Activated CD4-positive, alpha-beta T cell treated with anti-CD3 and anti-CD28 coated beads for 48 hours (primary cell): ENCODE measurements at regions not wholly inside any gene's neighbourhood (a gene's known extent, or its start where the extent isn't known, plus 50 kb on each side); places are given as distances from the start of the nearest gene placed in this dataset.
"Not testable (repeated sequence)": the region's sequence is repeated elsewhere in the genome, so short reads cannot be mapped to it uniquely, and the experiment has no call there.

Source experiments
- DNase-seq: peaks from one replicate; pipeline ENCODE4 v3.0.0-alpha.2; 2020

DNA sequence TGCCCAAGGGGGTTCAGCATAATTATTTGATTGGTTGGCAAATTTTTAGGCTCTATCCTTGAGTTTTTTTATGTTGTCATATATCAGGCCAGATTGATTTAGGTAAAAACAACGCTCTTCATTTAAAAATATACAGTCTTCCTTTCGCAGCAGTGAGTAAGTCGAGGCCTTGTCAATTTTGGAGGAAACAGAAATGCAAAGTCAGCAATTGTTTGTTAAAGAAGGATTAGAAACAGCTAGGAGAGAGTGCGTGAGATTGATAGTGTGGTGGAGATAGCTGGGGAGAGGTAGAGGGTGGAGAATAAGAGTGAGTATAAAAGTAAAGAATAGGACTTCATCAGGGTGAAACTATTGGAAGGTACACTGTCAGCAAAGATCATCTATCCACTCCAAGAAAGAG is 830.8 kb downstream of the LUZP2 start:
- DNase-seq, result no peak

DNA sequence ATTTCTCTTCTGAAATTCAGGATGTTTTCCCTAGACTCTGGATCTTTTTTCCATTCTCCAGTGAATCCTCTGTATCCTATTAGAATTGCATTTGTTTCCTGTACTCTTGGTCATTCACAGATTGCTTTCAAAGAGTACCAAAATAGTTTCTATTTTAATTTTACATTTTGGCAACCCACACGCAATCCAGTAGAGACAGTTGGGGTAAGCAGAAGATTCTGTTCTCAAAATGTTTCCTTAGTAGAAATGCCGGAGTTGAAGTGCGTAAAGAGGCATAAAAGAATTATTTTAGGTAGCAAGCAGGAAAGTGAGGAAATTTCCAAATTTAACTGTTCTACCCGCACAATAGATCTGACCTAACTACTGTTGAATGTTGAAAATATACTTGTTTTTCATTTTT is 842.4 kb downstream of the LUZP2 start:
- no peak for DNase-seq

DNA sequence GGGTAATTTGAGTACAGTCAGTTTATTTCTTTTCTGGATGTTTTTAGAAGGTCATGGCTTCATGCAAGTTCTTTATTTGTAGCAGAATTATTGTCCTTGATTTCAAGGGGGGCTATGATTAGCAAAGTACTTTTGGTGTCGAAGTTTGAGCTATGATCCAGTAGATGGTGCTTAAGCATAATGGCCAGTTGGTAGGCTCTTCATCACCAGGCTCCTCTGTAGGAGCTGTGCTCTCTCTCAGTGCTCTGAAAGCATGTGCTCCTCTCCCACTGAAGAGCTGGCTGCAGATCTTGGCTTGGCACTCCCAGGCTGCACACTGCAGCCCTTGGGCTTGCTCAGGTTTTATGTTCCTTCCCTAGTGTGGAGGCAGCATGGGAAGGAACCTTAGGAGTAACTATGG is 852.7 kb downstream of the LUZP2 start:
- no peak for DNase-seq

DNA sequence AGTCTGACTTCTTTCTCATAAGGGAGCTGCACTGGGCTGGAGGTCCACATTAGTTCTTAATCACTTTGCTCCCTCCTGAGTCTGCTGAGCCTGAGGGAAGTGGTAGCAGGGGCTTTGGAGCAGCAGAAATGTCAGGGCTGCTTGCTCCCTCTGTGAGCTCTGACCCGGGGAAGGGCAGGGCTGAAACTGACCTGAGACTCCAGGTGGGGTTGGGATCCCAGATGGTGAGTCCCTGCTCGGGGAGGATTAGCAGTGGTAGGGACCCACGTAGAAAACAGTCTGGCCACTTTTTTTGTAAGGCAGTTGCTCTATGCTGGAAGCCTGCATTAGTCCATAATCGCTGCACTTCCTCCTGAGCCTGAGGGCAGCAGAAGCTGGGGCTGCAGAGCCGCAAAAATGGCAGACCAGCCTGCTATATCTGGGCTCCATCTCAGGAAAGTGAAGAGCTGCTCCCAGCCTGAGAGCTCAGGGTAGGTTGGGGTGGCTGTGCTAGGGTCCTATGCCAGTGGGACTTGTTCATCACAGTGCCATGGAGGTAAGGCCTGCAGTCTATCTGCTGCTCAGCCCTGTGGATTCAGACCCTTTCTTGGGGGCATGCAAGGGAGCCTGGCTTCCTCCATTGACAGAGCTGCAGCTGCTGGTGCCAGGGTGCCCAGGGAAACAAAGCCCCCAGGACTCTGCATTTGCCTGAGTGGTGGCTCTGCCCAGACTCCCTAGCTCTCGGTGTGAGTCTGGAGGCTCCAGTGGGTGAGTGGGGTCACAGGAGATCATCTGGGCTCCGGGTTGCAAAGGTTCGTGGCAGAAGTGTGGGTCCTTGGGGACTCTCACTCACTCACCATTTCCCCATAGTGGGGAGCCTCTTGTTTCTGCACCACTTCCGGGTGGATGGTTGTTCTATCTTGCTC is 854.3 kb downstream of the LUZP2 start:
- no peak for DNase-seq

- no peak for DNase-seq
These were observed 860.3 kb downstream of the LUZP2 start for GRCh38 chr11:25357133-25357532.

- DNase-seq, result no peak
These were observed 880.6 kb downstream of the LUZP2 start for GRCh38 chr11:25377466-25377865.

GRCh38 chr11:25396847-25397246 is 900.0 kb downstream of the LUZP2 start:
- DNase-seq, result no peak

GRCh38 chr11:25408146-25408545 is 911.3 kb downstream of the LUZP2 start:
- DNase-seq, result no peak

GRCh38 chr11:25415793-25416192 is 916.1 kb upstream of the ANO3 start:
- no peak for DNase-seq

DNA sequence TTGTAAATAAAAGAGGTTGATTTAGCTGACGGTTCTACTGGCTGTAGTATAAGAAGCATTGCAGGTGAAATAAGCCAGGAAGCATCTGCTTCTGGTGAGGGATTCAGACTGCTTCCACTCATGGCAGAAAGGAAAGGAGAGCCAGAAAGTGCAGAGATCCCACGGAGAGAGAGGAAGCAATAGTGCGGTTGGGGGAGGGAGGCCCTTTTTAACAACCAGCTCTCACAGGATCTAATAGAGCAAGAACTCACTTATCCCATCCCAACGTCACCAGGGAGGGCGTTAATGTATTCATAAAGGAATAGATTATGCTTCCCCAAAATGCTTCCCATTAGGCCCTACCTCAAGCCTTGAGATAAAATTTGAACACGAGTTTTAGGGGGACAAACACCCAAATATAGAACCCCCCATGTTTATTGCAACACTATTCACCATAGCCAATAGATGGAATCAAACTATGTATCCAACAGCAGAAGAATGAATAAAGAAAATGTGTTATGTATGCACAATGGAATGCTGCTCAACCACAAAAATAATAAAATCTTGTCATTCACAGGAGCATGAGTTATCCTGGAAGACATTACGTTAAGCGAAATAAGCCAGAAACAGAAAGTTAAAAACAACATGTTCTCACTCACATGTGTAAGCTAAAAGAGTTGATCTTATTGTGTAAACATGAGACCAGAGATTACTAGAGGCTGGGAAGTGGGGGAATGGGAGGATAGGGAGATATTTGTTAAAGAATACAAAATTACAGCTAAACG is 908.3 kb upstream of the ANO3 start:
- no peak for DNase-seq

- no peak for DNase-seq
These were observed 899.6 kb upstream of the ANO3 start for GRCh38 chr11:25432376-25432775.

DNA sequence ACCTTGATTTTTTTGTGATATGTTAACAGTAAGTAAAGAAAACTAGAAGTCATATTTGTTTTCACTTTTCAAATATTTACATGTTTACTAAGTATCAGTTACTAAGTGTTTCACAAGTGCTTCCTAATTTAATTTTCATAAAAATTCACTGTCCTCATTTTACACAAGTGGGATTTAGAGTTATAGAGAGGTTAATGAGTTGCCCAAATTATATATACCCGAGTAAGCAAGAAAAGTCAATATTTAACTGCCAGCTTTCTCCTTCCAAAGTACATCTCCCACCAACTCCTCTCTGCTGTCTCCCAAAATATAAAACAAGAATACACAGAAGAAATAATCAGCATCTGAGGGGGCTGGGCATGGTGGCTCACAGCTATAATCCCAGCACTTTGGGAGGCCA is 896.7 kb upstream of the ANO3 start:
- no peak for DNase-seq

DNA sequence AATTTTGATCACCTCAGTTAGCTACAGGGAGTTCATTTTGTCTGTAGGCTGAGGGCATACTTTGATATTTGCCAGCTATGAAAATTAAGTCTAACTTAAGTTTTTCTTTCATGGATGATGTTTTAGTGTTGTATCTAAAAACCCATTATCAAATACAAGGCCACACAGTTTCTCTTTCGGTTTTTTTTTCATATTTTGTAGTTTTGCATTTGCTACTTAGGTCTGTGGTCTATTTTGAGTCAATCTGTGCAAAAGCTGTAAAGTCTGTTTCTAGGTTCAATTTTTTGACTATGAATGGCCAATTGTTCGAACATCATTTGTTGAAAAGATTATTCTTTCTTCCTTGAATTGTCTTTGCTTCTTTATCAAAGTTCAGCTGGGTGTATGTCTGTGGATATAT is 895.6 kb upstream of the ANO3 start:
- DNase-seq, result no peak

DNA sequence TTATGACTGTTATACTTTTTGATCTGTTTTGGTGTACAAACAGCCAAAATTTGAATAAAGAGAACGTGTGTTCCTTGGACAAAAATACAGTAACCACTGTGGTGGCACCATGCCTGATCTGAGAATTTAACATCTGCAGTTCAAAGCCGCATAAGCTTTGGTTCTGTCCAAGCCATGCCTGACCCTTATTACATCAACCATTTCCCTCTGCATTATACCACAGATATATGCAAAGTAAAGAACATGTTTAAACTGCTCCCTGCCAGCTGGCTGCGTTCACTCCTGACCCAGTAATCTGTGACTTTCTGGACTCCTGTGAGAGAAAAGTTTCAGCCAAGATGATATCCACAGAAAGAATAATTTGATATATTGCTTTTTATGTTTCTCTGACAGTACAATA is 890.5 kb upstream of the ANO3 start:
- DNase-seq, result no peak

- no peak for DNase-seq
These were observed 882.8 kb upstream of the ANO3 start for GRCh38 chr11:25449091-25449490.

- no peak for DNase-seq
These were observed 878.5 kb upstream of the ANO3 start for GRCh38 chr11:25453471-25453870.

GRCh38 chr11:25456211-25456610 is 875.7 kb upstream of the ANO3 start:
- DNase-seq, result no peak

DNA sequence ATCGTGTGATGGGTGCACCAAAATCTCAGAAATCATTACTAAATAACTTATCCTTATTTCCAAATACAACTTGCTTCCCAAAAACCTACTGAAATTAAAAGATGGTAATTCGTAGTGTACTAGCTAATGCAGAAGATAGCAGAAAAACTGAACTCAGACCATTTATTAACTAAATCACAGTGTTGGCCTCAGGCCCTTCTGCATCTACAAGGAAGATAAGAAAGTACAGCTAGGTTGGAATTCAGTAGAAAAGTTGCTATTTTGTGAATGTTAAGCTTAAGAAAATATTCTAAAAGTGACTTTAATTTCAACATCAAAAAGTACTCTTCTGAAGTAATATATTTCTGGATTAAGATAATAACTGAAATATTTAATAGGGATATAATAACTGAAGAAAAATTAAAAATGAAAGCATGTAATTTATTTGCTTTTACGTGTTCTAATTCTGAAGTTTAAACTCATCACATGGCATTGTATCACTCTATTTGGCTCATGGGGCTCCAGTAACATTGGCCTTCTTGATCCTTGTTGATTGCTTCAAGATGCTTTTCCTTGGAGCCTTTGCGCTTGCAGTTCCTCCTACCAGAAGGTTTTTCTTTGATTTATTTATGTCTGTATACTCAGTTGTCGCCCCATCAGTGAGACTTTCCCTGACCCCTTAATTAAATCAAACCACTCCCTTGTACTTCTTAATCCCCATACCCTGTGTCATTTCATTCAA is 847.9 kb upstream of the ANO3 start:
- DNase-seq, result no peak

- no peak for DNase-seq
These were observed 846.6 kb upstream of the ANO3 start for GRCh38 chr11:25485315-25485714.

GRCh38 chr11:25486338-25486737 is 845.6 kb upstream of the ANO3 start:
- DNase-seq, result not testable (repeated sequence)

DNA sequence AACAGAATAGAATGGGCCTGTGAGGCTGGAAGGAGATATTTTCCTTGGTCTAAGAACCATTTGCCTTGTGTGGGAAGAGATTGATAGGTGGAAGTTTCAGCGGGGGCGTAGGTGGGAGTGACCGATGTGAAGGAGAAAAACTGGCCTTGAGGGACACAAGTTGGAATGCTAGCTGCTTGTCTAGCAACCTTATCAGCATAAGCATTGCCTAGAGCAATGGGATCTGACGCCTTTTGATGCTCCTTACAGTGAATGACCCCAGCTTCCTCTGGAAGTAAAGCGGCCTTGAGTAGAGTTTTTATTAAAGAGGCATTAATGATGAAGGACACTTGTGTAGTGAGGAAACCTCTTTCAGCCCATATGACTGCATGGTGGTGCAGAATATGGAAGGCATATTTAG is 843.8 kb upstream of the ANO3 start:
- DNase-seq, result not testable (repeated sequence)

GRCh38 chr11:25501426-25501825 is 830.5 kb upstream of the ANO3 start:
- DNase-seq, result not testable (repeated sequence)

GRCh38 chr11:25515576-25515975 is 816.4 kb upstream of the ANO3 start:
- no peak for DNase-seq

- DNase-seq, result no peak
These were observed 811.5 kb upstream of the ANO3 start for GRCh38 chr11:25520459-25520858.
